H7 (cell line): ENCODE measurements at regions not wholly inside any gene's neighbourhood (a gene's known extent, or its start where the extent isn't known, plus 50 kb on each side); places are given as distances from the start of the nearest gene placed in this dataset.

Experiments used
- DNase-seq: peaks from one replicate; pipeline ENCODE4 v3.0.0; 2012
- H3K27me3 ChIP-seq: 2 replicates; pipeline ENCODE4 v1.6.0; 2011; ENCODE audit warnings: mild to moderate bottlenecking, low read length; ENCODE audit not compliant: control insufficient read depth, insufficient read depth
- H3K36me3 ChIP-seq: replicated peaks from 2 replicates; pipeline ENCODE4 v1.5.1; 2011; ENCODE audit warnings: low read length; ENCODE audit not compliant: control insufficient read depth, insufficient read depth
- H3K4me3 ChIP-seq: 2 replicates; pipeline ENCODE4 v1.5.1; 2011; ENCODE audit warnings: low read depth, mild to moderate bottlenecking, control low read depth, low read length, moderate library complexity; ENCODE audit not compliant: insufficient read depth

DNA sequence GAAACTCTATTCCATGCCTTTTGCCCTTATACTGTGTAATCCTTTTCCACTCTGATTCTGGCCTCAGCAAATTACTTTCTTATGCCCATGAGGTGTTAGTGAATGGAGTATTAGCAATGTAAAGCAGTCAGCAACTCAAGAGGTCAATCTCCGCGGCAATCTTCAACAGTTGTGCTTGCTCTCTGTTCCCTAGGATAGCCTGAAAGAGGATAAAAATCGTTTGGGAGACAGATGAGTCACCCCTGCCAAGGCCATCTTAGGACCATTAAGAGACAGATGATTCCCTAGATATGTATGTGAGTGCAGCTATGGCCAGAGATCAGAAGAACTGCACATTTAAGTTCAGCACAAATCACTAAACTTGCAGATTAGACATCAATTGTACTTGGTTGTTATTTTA lies 1145.8 kb downstream of the GALC start:
- DNase-seq: no peak
- Histone ChIP-seq H3K4me3 (no peak overlapping the region), H3K36me3 (no peaks in the 10 kb centered on the region), H3K27me3 (no peaks in the 10 kb centered on the region)

DNA sequence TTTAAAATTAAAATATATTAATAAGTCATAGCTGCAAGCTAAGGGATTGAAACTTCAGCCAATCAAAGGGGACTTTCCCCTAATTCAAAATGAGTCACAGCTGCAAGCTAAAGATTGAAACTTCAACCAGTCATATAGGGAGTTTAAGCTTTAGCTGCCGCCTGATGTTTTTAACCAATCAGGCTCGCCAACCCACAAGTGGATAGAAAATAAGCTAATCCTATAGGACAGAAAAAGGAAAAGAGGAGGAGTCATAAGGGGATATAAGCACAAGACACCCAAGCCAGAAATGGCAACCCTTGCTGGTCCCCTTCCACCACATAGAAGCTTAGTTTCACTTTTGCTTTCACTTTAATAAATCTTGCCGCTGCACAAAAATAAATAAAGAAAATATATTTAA lies 1154.6 kb downstream of the GALC start:
- H3K4me3 ChIP-seq: no peak overlapping the region
- no peaks in the 10 kb centered on the region for H3K36me3 ChIP-seq
- DNase-seq: no peak
- no peaks in the 10 kb centered on the region for H3K27me3 ChIP-seq

DNA sequence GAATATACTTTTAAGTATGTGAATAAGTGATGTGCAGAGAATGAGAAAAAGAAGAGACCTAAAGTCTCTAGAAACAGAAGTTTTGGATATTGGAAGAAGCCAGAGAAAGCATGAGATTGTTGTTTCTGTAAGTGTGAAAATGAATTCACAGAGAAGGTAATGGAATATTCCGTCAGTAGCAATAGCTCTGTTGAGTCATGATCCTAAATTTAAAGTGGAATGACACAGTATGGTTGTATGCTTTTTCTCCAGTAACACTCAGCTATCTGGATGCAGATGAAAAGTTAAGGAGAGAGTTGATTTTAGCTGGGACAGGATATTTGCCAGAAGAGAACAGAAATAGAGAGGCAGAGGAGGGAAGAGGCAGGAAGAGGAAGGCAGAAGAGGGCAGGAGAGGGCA lies 1166.3 kb downstream of the GALC start:
- Histone ChIP-seq H3K4me3 (no peak overlapping the region), H3K36me3 (no peaks in the 10 kb centered on the region), H3K27me3 (no peaks in the 10 kb centered on the region)
- DNase-seq: no peak

DNA sequence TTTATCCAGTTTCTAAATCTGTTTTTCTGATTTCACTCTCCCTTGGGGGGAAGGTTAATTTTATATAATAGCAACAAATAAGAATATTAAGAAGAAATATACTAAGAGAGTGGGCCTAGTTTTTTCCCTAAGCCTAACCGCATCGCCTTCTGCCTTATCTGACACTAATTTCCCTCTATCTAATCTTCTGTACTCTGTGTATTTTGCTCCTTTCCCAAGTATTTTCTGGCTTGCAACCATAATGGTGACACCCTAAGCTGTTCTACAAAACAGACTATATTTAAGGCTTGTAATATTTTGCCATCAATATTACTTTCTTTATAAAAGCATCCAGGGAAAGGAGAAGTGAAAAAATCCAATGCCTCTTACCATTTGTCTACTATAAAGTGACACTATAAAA lies 1168.8 kb downstream of the GALC start:
- H3K27me3 ChIP-seq: no peaks in the 10 kb centered on the region
- no peak for DNase-seq
- no peak overlapping the region for H3K4me3 ChIP-seq
- no peaks in the 10 kb centered on the region for H3K36me3 ChIP-seq

DNA sequence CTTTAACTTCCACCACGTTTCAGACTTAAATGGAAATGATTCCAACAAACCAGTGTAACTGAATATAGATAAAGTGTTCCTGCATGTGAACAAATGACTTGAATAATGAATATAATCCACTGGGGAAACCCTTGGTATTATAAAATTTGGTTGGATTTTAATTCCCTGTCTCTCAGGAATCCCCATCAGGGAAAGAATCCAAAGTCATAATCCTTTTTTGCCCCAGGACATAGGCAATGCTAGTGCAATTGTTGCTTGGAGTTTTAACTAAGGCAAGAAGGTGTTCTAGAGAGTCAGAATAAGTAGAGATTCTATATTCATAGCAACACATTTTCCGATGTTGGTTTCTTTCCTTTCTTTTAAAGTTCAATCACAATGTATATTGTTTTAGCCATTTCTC lies 1169.4 kb downstream of the GALC start:
- Histone ChIP-seq H3K4me3 (no peak overlapping the region), H3K36me3 (no peaks in the 10 kb centered on the region), H3K27me3 (no peaks in the 10 kb centered on the region)
- no peak for DNase-seq

DNA sequence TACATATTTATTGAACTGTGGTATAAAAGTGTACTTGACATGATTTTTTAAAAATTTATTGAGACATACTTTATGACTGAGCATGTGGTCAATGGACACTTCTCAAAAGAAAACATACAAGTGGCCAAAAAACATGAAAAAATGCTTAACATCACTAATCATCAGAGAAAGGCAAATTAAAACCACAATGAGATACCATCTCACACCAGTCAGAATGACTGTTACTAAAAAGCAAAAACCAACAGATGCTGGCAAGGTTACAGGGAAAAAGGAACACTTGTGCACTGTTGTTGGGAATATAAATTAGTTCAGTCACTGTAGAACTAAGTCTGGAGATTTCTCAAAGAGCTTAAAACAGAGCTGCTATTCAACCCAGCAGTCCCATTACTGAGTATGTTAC lies 1177.6 kb downstream of the GALC start:
- H3K27me3 ChIP-seq: no peaks in the 10 kb centered on the region
- DNase-seq: no peak
- H3K4me3 ChIP-seq: no peak overlapping the region
- H3K36me3 ChIP-seq: no peaks in the 10 kb centered on the region

DNA sequence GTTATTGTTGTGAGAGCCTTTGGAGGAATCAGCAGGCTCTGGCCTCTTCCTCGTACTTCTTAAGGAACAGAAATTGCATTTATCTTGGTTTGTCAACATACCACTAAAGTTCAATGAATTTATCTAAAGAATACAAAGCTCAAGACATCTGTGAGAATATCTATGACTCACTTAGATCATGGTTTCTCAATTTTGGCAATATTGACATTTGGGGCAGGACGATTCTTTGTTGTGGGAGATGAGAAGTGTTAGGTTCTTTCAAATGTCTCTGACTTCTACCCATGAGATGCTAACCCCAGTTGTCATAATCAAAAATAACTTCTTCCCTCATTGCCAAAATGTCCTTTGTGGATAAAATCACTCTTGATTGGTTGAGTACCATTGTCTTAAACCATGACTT lies 1190.3 kb downstream of the GALC start:
- no peak for DNase-seq
- Histone ChIP-seq H3K36me3 (no peaks in the 10 kb centered on the region), H3K27me3 (no peaks in the 10 kb centered on the region), H3K4me3 (no peak overlapping the region)

DNA sequence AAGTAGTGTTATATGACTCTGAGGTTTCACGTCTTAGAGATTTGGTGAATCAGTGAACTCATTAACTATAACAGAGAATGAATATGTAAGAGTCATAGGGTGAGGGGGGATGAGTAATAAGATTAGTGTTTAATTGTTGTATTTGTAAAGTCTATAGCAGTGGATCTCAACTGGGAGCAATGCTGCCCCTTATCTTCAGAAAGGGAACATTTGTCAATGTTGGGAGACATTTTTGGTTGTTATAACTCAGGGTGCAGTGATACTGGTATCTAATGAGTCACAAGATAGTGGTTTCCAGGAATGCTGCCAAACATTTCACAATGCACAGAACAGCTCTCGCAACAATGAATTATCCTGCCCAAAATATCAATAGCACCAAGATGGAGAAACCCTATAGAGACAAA lies 1193.7 kb downstream of the GALC start:
- no peaks in the 10 kb centered on the region for H3K36me3 ChIP-seq
- no peak for DNase-seq
- H3K4me3 ChIP-seq: no peak overlapping the region
- no peaks in the 10 kb centered on the region for H3K27me3 ChIP-seq

DNA sequence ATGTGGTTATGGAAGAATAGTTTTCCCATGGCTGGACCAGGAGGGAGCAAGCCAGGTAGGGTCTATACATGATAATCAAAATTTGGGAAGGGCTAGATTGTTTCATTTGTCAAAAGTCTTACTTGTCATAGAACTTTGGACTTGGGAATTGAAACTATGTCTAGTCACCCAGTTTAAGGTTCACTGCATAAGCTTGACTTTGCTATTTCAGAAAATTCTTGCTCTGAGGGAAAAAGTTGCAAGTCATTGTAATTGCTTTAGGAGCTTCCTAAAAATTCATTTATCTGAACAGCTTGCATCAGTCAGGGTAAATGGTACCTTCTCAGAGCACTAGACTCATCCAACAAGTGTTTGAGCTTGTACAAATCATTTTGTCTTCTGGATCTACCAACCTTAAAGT lies 1194.7 kb downstream of the GALC start:
- DNase-seq: no peak
- no peaks in the 10 kb centered on the region for H3K27me3 ChIP-seq
- H3K4me3 ChIP-seq: no peak overlapping the region
- no peaks in the 10 kb centered on the region for H3K36me3 ChIP-seq

DNA sequence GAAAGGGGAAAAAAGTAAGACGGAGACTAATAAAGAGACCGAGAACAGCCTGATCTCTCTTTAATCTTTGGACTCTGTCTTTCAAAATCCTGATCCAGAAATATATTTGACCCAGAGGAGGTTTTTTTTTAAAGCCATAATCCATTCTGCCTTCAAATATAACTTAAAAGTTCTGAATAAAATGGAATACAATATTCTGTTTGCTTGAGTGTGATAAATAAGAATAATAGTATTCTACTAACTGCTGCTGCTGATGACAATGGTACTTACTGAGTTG lies 1196.0 kb downstream of the GALC start:
- H3K36me3 ChIP-seq: no peaks in the 10 kb centered on the region
- no peaks in the 10 kb centered on the region for H3K27me3 ChIP-seq
- DNase-seq: no peak
- H3K4me3 ChIP-seq: no peak overlapping the region

DNA sequence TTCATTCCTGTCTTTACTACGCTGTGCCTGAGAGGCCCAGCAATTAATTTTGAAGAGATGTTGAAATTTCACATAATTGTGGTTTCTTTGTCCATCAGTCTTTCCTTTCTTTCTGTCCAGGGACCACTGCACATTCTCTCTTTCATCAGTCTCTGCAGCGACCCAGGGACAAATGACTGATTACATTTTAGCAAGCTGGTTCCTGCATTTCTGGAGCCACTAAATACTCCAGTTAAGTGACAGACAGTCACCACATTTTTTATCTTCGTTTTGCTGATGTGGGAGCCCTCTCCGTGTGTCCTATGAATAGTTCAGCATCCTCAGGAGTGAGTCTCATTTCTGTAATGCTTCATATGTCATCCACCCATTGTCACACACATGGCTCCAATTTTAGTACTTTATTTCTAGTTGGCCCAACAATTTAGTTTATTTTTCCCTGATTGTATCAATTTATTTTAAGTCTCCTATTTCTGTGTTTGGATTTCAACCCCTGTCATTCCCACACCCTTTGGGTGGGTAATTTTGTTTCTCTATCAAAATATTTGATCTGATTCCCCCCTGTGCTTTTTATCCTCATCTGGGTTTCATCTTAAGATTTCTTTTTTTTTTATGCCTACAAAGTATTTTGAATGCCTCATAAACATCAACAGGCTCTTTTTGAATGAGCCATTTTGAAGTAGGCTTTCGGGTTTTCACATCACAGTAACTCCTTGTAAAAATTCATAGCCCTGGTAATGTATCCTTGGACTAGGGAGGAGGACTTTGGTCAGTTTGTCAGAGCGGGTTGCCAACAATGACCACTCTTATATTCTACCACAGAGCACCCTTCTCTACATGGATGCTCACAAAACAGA lies 1196.5 kb downstream of the GALC start:
- H3K27me3 ChIP-seq: no peaks in the 10 kb centered on the region
- H3K4me3 ChIP-seq: no peak overlapping the region
- DNase-seq: no peak
- no peaks in the 10 kb centered on the region for H3K36me3 ChIP-seq

DNA sequence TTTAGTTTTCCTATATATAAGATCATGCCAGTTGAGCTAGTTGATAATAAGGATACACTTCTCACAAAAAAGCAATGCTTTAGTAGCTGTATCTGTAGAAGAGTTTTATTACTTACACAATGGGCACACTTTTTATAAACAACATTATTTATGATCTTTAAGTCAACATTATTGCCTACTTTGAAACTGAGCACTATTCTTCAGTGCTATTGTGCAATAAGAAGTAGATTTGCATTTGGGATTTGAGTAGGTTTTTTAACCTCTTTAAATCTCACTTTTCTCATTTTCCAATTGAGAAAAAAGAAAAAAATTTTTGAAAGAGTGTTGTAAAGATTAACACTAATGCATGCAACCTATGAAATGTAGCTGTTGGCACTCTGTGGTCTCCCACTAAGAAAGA lies 1198.3 kb downstream of the GALC start:
- H3K36me3 ChIP-seq: no peaks in the 10 kb centered on the region
- H3K27me3 ChIP-seq: no peaks in the 10 kb centered on the region
- DNase-seq: no peak
- no peak overlapping the region for H3K4me3 ChIP-seq

DNA sequence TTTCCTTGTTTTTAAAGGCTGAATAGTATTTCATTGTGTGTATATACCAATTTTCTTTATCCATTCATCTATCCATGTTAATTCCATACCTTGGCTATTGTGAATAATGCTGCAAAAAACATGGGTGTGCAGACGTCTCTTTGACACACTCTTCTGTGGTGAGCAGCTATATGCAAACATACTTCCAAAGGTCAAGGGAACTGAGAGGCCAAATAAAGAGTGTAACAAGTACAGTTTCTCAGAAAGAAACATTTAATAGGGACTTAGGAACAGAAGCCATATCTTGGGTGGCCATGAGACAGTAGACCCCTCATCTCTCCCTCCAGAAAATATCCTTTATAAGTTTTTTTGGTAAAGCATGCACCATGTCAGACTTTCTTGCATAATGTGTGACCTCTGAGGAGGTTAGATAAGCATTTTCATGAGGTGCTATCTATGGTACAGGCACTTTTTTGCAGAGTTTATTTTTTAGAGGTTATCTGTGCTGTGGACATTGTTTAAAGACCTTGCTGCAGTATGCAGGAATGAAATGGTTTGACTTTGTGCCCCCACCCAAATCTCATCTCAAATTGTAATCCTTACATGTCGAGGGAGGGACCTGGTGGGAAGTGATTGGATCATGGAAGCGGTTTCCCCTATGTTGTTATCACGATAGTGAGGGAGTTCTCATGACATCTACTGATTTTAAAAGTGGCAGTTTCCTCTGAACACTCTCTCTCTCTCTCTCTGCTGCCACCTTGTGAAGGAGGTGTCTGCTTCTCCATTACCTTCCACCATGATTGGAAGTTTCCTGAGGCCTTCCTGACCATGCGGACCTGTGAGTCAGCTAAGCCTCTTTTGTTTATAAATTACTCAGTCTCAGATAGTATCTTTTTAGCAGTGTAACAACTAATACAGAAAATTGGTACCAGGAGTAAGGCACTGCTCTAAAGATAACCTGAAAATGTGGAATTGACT lies 1202.3 kb downstream of the GALC start:
- no peak for DNase-seq

DNA sequence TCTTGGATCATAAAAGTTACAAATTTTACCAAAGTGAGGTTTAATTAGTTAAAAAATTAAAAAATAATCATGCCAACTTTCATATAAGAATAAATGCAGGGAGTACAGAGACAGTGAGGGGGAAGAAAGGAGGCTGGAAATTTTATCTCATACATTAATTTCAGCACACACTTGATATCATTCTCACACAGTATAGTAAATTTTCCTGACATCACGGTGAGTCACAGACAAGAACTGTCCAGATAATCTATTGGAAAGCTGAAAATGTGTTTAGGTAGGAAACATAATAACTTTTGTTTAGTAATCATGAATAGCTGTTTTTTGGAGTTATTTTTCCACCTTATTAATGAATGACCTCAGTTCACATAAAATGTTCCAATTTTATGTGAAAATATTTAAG lies 1204.8 kb downstream of the GALC start:
- H3K27me3 ChIP-seq: no peaks in the 10 kb centered on the region
- no peak overlapping the region for H3K4me3 ChIP-seq
- no peaks in the 10 kb centered on the region for H3K36me3 ChIP-seq
- DNase-seq: no peak

More for the DNA sequence above, 1202.3 kb downstream of the GALC start:
- no peaks in the 10 kb centered on the region for H3K36me3 ChIP-seq
- no peak overlapping the region for H3K4me3 ChIP-seq
- H3K27me3 ChIP-seq: no peaks in the 10 kb centered on the region

DNA sequence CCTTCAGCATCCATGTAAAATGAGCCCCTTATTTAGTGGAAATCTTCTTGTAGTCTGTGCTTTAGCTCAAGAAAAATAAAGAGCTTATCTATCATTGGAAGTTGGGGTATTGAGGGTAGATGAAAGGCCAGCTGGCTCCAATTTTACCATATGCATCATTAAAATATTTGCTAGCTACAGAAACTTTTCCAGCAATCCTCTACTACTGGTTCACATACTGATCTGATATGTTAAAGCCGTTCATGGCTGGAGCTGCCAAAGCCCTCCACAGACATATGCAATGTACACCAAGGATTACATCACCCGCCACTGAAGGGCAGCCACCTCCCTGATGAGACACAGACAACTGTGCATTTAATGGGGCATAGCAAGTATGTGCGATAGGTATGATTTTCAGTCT lies 1205.3 kb downstream of the GALC start:
- H3K36me3 ChIP-seq: no peaks in the 10 kb centered on the region
- no peaks in the 10 kb centered on the region for H3K27me3 ChIP-seq
- no peak overlapping the region for H3K4me3 ChIP-seq
- no peak for DNase-seq
